ENCODE measurements at regions not wholly inside any gene's neighbourhood (a gene's known extent, or its start where the extent isn't known, plus 50 kb on each side); places are given as distances from the start of the nearest gene placed in this dataset.
"Not testable (repeated sequence)": the region's sequence is repeated elsewhere in the genome, so short reads cannot be mapped to it uniquely, and the experiment has no call there.

DNA sequence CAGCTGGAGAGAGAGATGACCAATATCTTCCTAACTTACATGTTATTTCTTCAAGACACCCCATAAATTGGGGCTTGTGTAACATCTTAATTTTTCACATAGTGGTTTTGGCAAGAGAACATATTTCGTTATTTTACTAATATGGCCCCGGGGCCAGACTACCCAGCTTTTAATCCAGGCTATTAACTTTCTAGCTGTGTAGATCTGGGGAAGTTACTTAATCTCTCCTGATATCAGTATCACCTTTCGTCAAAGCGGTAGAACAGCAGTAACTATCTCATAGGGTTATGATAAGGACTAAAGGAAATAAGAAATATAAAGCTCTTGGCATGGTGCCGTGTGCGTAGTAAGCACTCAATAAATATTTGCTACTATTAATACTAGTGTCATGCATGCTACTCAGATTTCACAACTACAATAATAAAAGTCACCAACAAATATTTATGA is 71.6 kb upstream of the LYZL1 start:
- ChIA-PET CTCF (no interaction called here), POLR2A (no interaction called here)

GRCh38 chr10:29223326-29223725 is 65.5 kb upstream of the LYZL1 start:
- ChIA-PET POLR2A (no interaction called here), CTCF (no interaction called here)

GRCh38 chr10:29224631-29225030 is 64.2 kb upstream of the LYZL1 start:
- ChIA-PET POLR2A (no interaction called here), CTCF (no interaction called here)

DNA sequence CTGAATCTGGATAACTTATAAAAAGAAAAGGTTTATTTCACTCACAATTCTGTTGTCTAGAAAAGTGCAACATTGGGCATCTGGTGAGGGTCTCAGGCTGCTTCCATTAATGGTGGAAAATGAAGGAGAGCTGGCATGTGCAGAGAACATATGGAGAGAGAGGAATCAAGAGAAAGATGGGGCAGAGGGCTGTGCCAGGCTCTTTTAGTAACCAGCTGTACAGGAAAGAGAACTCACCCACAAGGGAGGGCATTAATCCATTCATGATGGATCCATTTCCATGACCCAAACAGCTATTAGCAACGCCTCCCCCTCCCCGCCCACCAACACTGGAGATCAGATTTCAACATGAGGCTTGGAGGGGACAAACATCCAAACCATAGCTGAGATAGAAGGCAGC is 61.7 kb upstream of the LYZL1 start:
- CTCF ChIA-PET = no interaction called here

GRCh38 chr10:29228562-29228961 is 60.3 kb upstream of the LYZL1 start:
- ChIA-PET POLR2A (no interaction called here), CTCF (no interaction called here)

More for the DNA sequence above, 61.7 kb upstream of the LYZL1 start:
- POLR2A ChIA-PET = no interaction called here

GRCh38 chr10:29229258-29229705 is 59.6 kb upstream of the LYZL1 start:
- ChIA-PET CTCF (no interaction called here), POLR2A (no interaction called here)

DNA sequence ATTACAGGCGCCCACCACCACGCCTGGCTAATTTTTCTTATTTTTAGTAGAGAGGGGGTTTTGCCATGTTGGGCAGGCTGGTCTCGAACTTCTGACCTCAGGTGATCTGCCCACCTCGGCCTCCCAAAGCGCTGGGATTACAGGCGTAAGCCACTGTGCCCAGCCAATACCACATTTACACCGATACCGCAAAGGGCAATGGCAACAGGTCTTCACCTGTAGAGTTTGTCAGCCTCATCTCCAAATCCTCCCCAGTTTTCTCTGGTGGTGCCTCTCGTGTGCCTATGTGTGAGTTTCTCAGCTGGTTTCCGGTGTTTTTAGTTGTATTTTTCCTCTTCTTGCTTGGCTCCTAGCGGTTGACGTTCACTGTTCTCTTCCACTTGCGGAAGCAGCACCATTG is 52.0 kb upstream of the LYZL1 start:
- POLR2A ChIA-PET, CTCF ChIA-PET: not testable (repeated sequence)

DNA sequence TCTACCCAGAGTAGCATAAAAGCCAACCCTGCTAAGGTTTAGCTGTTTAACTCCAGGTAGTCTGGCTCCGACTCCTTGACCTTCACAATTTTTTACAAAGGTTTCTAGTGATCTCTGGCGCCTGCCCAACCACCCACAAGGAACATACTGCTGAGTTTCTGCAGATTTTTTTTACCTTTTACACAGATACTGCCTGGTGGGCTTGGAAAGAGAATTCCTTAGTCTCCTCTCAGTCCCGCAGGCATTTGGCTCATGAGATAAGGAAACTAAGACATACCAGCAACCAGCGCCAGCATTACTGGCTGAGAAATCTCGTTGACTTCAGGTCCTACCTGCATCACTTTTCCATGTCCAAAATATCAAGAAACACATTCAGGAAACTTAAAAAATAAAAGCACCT is 51.1 kb upstream of the LYZL1 start:
- POLR2A ChIA-PET = no interaction called here
- CTCF ChIA-PET = no interaction called here

GRCh38 chr10:29238523-29239135 is 50.2 kb upstream of the LYZL1 start:
- ChIA-PET POLR2A (no interaction called here), CTCF (no interaction called here)
